HFF-Myc (cell line): ENCODE measurements at regions not wholly inside any gene's neighbourhood (a gene's known extent, or its start where the extent isn't known, plus 50 kb on each side); places are given as distances from the start of the nearest gene placed in this dataset.

Source experiments
- DNase-seq: peaks from one replicate; pipeline ENCODE4 v3.0.0-alpha.2; 2011; ENCODE audit warnings: low read depth; ENCODE audit errors: extremely low read depth
- H3K4me3 ChIP-seq: replicated peaks from 2 replicates; pipeline ENCODE4 v1.5.1; 2011; ENCODE audit warnings: low read depth, mild to moderate bottlenecking, control low read depth, low read length
- CTCF ChIP-seq: IDR thresholded peaks from 2 replicates; pipeline ENCODE4 v1.5.1; 2012; ENCODE audit warnings: mild to moderate bottlenecking, low read depth, low read length, control low read depth; ENCODE audit errors: missing control alignments

GRCh38 chr17:36730857-36731490 lies 129.6 kb downstream of the MRM1 start:
- DNase-seq = no peak
- no peak for TF ChIP-seq CTCF
- H3K4me3 ChIP-seq = no peak overlapping the region

- DNase-seq = no peak
- H3K4me3 ChIP-seq = no peak overlapping the region
- no peak for TF ChIP-seq CTCF
Measured at GRCh38 chr17:36731811-36732210, 130.4 kb downstream of the MRM1 start.

GRCh38 chr17:36732351-36732750 lies 131.0 kb downstream of the MRM1 start:
- H3K4me3 ChIP-seq = no peak overlapping the region
- no peak for TF ChIP-seq CTCF
- DNase-seq = no peak

- no peak overlapping the region for H3K4me3 ChIP-seq
- TF ChIP-seq CTCF = no peak
- DNase-seq = no peak
Measured at GRCh38 chr17:36736201-36737156, 135.1 kb downstream of the MRM1 start.

- TF ChIP-seq CTCF = no peak
- H3K4me3 ChIP-seq = no peak overlapping the region
- no peak for DNase-seq
Measured at GRCh38 chr17:36739208-36739607, 137.8 kb downstream of the MRM1 start.

GRCh38 chr17:36740157-36740556 lies 138.8 kb downstream of the MRM1 start:
- no peak for TF ChIP-seq CTCF
- DNase-seq = no peak
- H3K4me3 ChIP-seq = no peak overlapping the region
